Fibroblast of villous mesenchyme (primary cell): ENCODE measurements at regions not wholly inside any gene's neighbourhood (a gene's known extent, or its start where the extent isn't known, plus 50 kb on each side); places are given as distances from the start of the nearest gene placed in this dataset.
A peak's percentile ranks its signal among the peaks of the same experiment; 100 is the strongest.

Experiments
- DNase-seq: peaks from one replicate; pipeline ENCODE4 v3.0.0-alpha.2; 2010; ENCODE audit warnings: low read depth
- H3K4me3 ChIP-seq: 2 replicates; pipeline ENCODE4 v1.5.1; 2011; ENCODE audit warnings: low read depth, mild to moderate bottlenecking, low read length
- TF ChIP-seq, protein P1 (sequence below): IDR thresholded peaks from 2 replicates; pipeline ENCODE4 v1.5.1; 2012; ENCODE audit warnings: low read depth, mild to moderate bottlenecking, low read length; ENCODE audit not compliant: insufficient read depth

GRCh38 chr9:108445431-108446071, 410.2 kb downstream of the ACTL7B start:
- TF ChIP-seq, protein P1, sequence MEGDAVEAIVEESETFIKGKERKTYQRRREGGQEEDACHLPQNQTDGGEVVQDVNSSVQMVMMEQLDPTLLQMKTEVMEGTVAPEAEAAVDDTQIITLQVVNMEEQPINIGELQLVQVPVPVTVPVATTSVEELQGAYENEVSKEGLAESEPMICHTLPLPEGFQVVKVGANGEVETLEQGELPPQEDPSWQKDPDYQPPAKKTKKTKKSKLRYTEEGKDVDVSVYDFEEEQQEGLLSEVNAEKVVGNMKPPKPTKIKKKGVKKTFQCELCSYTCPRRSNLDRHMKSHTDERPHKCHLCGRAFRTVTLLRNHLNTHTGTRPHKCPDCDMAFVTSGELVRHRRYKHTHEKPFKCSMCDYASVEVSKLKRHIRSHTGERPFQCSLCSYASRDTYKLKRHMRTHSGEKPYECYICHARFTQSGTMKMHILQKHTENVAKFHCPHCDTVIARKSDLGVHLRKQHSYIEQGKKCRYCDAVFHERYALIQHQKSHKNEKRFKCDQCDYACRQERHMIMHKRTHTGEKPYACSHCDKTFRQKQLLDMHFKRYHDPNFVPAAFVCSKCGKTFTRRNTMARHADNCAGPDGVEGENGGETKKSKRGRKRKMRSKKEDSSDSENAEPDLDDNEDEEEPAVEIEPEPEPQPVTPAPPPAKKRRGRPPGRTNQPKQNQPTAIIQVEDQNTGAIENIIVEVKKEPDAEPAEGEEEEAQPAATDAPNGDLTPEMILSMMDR, result no peak
- no peak for DNase-seq
- H3K4me3 ChIP-seq, result no peak overlapping the region

GRCh38 chr9:108444400-108445358, 411.1 kb downstream of the ACTL7B start:
- TF ChIP-seq, protein P1, result no peak
- DNase-seq, result peak; percentile 93
- H3K4me3 ChIP-seq, result peak overlapping the region; percentile 41

GRCh38 chr9:108443741-108444140, 412.0 kb downstream of the ACTL7B start:
- TF ChIP-seq, protein P1, result no peak
- H3K4me3 ChIP-seq, result peak overlapping the region; percentile 41
- DNase-seq, result peak; percentile 55

- H3K4me3 ChIP-seq, result no peak overlapping the region
- TF ChIP-seq, protein P1, result no peak
- DNase-seq, result peak; percentile 72
Measured at GRCh38 chr9:108443019-108443633, 412.7 kb downstream of the ACTL7B start.

DNA sequence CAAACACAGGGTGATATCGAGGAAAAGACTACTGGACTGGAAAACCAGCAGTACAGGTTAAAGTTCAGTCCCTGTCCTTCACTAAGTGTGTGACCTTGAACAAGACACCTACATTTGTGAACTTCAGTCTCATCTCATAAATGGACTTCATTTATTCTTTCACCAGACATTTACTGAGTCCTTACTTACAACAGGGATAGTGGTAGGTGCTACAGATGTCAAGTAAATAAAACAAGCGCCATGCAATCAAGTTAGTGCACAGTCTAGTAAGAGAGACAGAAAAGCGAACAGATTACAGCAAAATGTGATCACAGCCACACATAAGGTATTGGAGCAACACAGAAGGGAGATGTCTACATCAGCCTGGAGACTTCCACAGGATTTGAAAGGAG, 413.2 kb downstream of the ACTL7B start:
- DNase-seq, result no peak
- TF ChIP-seq, protein P1, result no peak
- no peak overlapping the region for H3K4me3 ChIP-seq

DNA sequence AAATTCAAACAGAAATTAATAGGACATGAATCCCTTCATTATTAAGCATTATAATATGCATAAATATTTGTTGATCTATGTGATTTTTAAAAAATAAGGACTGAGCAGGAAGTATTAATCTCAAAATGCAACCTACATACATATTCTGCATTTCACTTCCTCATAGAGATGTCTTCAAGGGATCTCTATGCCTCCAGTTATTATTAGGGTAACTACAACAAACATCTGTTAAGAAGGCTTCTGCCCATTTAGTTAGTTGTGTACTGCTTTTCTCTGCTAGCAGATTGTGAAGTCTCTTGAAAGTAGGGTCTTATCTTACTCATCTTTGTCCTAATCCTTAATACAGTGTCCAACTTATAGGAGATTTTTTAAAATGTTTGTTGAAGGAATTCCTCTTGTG, 414.1 kb downstream of the ACTL7B start:
- TF ChIP-seq, protein P1, result no peak
- no peak for DNase-seq
- no peak overlapping the region for H3K4me3 ChIP-seq
